ENCODE measurements at regions not wholly inside any gene's neighbourhood (a gene's known extent, or its start where the extent isn't known, plus 50 kb on each side); places are given as distances from the start of the nearest gene placed in this dataset.
"Not testable (repeated sequence)": the region's sequence is repeated elsewhere in the genome, so short reads cannot be mapped to it uniquely, and the experiment has no call there.

- DNase-seq (ENCODE audit: low spot score) = no peak
- intact Hi-C loops (cut with DNase I) = no loop called here
Measured at GRCh38 chr9:134525070-134525815, 116.4 kb upstream of the COL5A1 start.

- no peak for DNase-seq (ENCODE audit: low spot score)
- intact Hi-C loops (cut with DNase I) = no loop called here
Measured at GRCh38 chr9:134525841-134526583, 115.6 kb upstream of the COL5A1 start.

GRCh38 chr9:134526584-134527477 lies 114.8 kb upstream of the COL5A1 start:
- no peak for DNase-seq (ENCODE audit: low spot score)
- intact Hi-C loops (cut with DNase I) = no loop called here

GRCh38 chr9:134530724-134531123 lies 110.9 kb upstream of the COL5A1 start:
- intact Hi-C loops (cut with DNase I) = no loop called here
- no peak for DNase-seq (ENCODE audit: low spot score)

GRCh38 chr9:134531220-134531970 lies 110.2 kb upstream of the COL5A1 start:
- intact Hi-C loops (cut with DNase I) = no loop called here
- no peak for DNase-seq (ENCODE audit: low spot score)

- DNase-seq (ENCODE audit: low spot score) = no peak
Measured at GRCh38 chr9:134532084-134532483, 109.5 kb upstream of the COL5A1 start.

GRCh38 chr9:134532661-134533060 lies 108.9 kb upstream of the COL5A1 start:
- DNase-seq (ENCODE audit: low spot score); intact Hi-C loops (cut with DNase I): not testable (repeated sequence)

More at GRCh38 chr9:134532084-134532483, 109.5 kb upstream of the COL5A1 start:
- intact Hi-C loops (cut with DNase I) = no loop called here

GRCh38 chr9:134533850-134534588 lies 107.6 kb upstream of the COL5A1 start:
- DNase-seq (ENCODE audit: low spot score) = peak; percentile 47
- intact Hi-C loops (cut with DNase I) = no loop called here

GRCh38 chr9:134534661-134535080 lies 106.9 kb upstream of the COL5A1 start:
- intact Hi-C loops (cut with DNase I) = no loop called here
- DNase-seq (ENCODE audit: low spot score) = no peak

GRCh38 chr9:134535171-134535570 lies 106.4 kb upstream of the COL5A1 start:
- intact Hi-C loops (cut with DNase I) = no loop called here
- no peak for DNase-seq (ENCODE audit: low spot score)

GRCh38 chr9:134536101-134536900 lies 105.3 kb upstream of the COL5A1 start:
- intact Hi-C loops (cut with DNase I) = no loop called here
- no peak for DNase-seq (ENCODE audit: low spot score)

- intact Hi-C loops (cut with DNase I) = no loop called here
- no peak for DNase-seq (ENCODE audit: low spot score)
Measured at GRCh38 chr9:134536931-134537330, 104.7 kb upstream of the COL5A1 start.

- intact Hi-C loops (cut with DNase I) = no loop called here
- no peak for DNase-seq (ENCODE audit: low spot score)
Measured at GRCh38 chr9:134537951-134538641, 103.5 kb upstream of the COL5A1 start.

- intact Hi-C loops (cut with DNase I) = no loop called here
Measured at GRCh38 chr9:134538856-134539566, 102.6 kb upstream of the COL5A1 start.

GRCh38 chr9:134539586-134540194 lies 101.9 kb upstream of the COL5A1 start:
- DNase-seq (ENCODE audit: low spot score) = no peak
- intact Hi-C loops (cut with DNase I) = no loop called here

More at GRCh38 chr9:134538856-134539566, 102.6 kb upstream of the COL5A1 start:
- DNase-seq (ENCODE audit: low spot score) = no peak

All from cardiac septum (tissue), 1 donor.